Gastrocnemius medialis (tissue), 4 donors: ENCODE measurements at regions not wholly inside any gene's neighbourhood (a gene's known extent, or its start where the extent isn't known, plus 50 kb on each side); places are given as distances from the start of the nearest gene placed in this dataset.

Experiments used
- ATAC-seq, 2 donors: fragments of 150-250 bp; one replicate each; pipeline ENCODE4 v1.9.1; 2016
- DNase-seq, 2 donors: peaks; one replicate each; pipeline ENCODE4 v3.0.0-alpha.2; 2019
- H3K27ac ChIP-seq, 4 donors: fragments of 200-600 bp; sonication (generic); 1 replicate in 1 of 4; 2 replicates in 3 of 4; pipeline ENCODE4 v1.5.1; 2016 to 2018; ENCODE audit warnings: mild to moderate bottlenecking in 2 of 4, moderate library complexity in 1 of 4
- H3K27me3 ChIP-seq, 3 donors: fragments of 200-600 bp; sonication (generic) in 2 of 3; 1 replicate in 1 of 3; 2 replicates in 2 of 3; pipeline versions ENCODE4 v1.5.1 to v1.6.0; 2016 to 2019; ENCODE audit warnings: mild to moderate bottlenecking in 1 of 3, moderate library complexity in 1 of 3
- H3K36me3 ChIP-seq, 2 donors: fragments of 200-600 bp; sonication (generic) in 1 of 2; one replicate each; pipeline ENCODE4 v1.5.1; 2017 to 2018
- H3K4me1 ChIP-seq, 2 donors: fragments of 200-600 bp; sonication (generic) in 1 of 2; one replicate each; pipeline ENCODE4 v1.5.1; 2016 to 2017; ENCODE audit warnings: mild to moderate bottlenecking in 2 of 2
- H3K4me3 ChIP-seq, 4 donors: fragments of 200-600 bp; sonication (generic) in 3 of 4; 1 replicate in 1 of 4; 2 replicates in 3 of 4; pipeline ENCODE4 v1.5.1; 2016 to 2019; ENCODE audit warnings: mild to moderate bottlenecking in 2 of 4
- H3K9me3 ChIP-seq, 3 donors: fragments of 200-600 bp; sonication (generic) in 2 of 3; 1 replicate in 1 of 3; 2 replicates in 2 of 3; pipeline ENCODE4 v1.5.1; 2016 to 2019
- POLR2A ChIP-seq, 2 donors: fragments of 450-650 bp; IDR thresholded peaks; one replicate each; pipeline ENCODE4 v1.6.1; 2017; ENCODE audit warnings: antibody characterized with exemption in 2 of 2, mild to moderate bottlenecking in 2 of 2, moderate library complexity in 2 of 2
- in situ Hi-C, 4 donors: fragments of 200-750 bp; cut with MboI; loops; one replicate each; pipeline versions ENCODE4 v1.15.0 to v1.8.0; 2017; ENCODE audit warnings: low sequenced_read_pairs in 4 of 4
- intact Hi-C: fragments of 100-400 bp; cut with DNase I; formaldehyde crosslinking; loops from one replicate; pipeline ENCODE4 v1.15.1; 2023; ENCODE audit warnings: low total_unique reads
- TF ChIP-seq, protein P1 (sequence below), 5 experiments: fragments of 450-650 bp in 3 of 5; fragments of 200-600 bp in 2 of 5; sonication (generic) in 2 of 5; IDR thresholded peaks in 4 of 5; conservative IDR thresholded peaks in 1 of 5; 1 replicate in 4 of 5; 2 replicates in 1 of 5; pipeline ENCODE4 v1.5.1; 2016 to 2019; ENCODE audit warnings: antibody characterized with exemption in 5 of 5, mild to moderate bottlenecking in 3 of 5, moderate library complexity in 3 of 5

DNA sequence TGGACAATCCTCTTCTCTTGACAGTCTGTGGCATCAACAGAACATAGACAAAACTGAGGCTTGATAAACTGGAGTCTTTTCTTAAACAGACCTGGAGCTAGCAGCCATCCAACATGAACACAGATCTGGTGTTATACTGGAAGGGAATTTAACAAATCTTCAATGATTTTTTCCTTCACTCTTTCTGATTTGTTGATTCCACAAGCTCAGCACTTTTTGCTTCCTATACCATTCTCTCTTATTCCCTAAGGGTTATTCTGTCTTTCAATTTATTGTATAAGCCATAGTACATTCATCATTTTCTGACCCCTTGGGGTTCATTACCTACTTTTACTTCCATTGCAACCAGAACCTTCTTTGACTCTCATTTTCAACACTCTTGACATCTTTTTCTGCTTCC, 1255.6 kb downstream of the NLGN4Y start:
- no peak for ATAC-seq

DNA sequence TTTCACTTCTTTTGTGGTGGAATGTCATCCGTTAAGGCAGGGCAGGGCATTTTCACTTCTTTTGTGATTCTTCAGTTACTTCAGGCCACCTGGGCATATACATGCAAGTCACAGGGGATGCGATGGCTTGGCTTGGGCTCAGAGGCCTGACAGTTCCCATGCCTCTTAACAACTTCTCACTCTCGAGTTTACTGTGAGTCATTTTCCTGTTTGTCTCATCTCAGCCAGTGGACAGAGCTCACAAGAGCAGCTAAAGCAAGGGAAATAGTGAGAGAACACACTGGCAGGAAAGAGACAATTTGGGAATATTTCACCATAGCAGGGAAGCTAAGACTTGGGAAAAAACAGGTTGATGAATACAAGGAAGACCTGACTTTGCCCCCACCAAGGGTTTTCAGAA, 1275.7 kb downstream of the NLGN4Y start:
- in situ Hi-C loops: no loop called here
- no peak for TF ChIP-seq POLR2A (IDR thresholded peaks at IDR 0.05)
- TF ChIP-seq, protein P1, sequence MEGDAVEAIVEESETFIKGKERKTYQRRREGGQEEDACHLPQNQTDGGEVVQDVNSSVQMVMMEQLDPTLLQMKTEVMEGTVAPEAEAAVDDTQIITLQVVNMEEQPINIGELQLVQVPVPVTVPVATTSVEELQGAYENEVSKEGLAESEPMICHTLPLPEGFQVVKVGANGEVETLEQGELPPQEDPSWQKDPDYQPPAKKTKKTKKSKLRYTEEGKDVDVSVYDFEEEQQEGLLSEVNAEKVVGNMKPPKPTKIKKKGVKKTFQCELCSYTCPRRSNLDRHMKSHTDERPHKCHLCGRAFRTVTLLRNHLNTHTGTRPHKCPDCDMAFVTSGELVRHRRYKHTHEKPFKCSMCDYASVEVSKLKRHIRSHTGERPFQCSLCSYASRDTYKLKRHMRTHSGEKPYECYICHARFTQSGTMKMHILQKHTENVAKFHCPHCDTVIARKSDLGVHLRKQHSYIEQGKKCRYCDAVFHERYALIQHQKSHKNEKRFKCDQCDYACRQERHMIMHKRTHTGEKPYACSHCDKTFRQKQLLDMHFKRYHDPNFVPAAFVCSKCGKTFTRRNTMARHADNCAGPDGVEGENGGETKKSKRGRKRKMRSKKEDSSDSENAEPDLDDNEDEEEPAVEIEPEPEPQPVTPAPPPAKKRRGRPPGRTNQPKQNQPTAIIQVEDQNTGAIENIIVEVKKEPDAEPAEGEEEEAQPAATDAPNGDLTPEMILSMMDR (IDR thresholded peaks at IDR 0.05 in 4 of 5, conservative IDR thresholded peaks at IDR 0.05 in 1 of 5): no peak

More for the DNA sequence above, 1255.6 kb downstream of the NLGN4Y start:
- no peak overlapping the region for H3K27ac ChIP-seq
- H3K4me1 ChIP-seq: no peaks in the 10 kb centered on the region
- intact Hi-C loops: no loop called here
- in situ Hi-C loops: no loop called here
- TF ChIP-seq, protein P1 (IDR thresholded peaks at IDR 0.05 in 4 of 5, conservative IDR thresholded peaks at IDR 0.05 in 1 of 5): no peak
- TF ChIP-seq POLR2A (IDR thresholded peaks at IDR 0.05): no peak
- no peaks in the 10 kb centered on the region for H3K9me3 ChIP-seq
- DNase-seq: no peak
- H3K27me3 ChIP-seq: no peaks in the 10 kb centered on the region
- H3K4me3 ChIP-seq: no peak overlapping the region
- no peaks in the 10 kb centered on the region for H3K36me3 ChIP-seq

DNA sequence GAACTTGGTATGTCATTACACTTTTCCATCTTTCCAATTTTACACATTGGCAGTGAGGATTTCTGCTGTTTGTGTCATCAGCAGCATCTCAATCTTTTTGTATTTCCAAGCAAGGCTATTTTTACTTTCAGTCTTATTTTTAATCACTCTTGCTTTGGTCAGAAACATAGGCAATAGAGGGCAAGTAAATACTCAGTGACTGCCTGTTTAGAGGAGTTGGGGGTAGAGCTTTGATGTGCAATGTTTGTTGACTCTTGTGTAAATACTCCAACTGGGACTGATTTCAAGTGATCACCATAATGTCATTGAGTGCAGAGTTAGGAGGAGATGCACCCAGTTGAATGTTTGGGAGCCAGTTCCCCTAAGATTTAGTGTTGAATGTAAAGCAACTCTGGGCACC, 1281.7 kb downstream of the NLGN4Y start:
- Histone ChIP-seq H3K27me3 (no peaks in the 10 kb centered on the region), H3K36me3 (no peaks in the 10 kb centered on the region), H3K4me3 (no peak overlapping the region), H3K4me1 (no peaks in the 10 kb centered on the region), H3K27ac (no peak overlapping the region), H3K9me3 (no peaks in the 10 kb centered on the region)
- no peak for DNase-seq
- in situ Hi-C loops: no loop called here
- intact Hi-C loops: no loop called here
- TF ChIP-seq POLR2A (IDR thresholded peaks at IDR 0.05): no peak
- TF ChIP-seq, protein P1 (IDR thresholded peaks at IDR 0.05 in 4 of 5, conservative IDR thresholded peaks at IDR 0.05 in 1 of 5): no peak
- ATAC-seq: no peak

More for the DNA sequence above, 1275.7 kb downstream of the NLGN4Y start:
- ATAC-seq (no peak), DNase-seq (no peak)
- Histone ChIP-seq H3K4me1 (no peaks in the 10 kb centered on the region), H3K36me3 (no peaks in the 10 kb centered on the region), H3K27me3 (no peaks in the 10 kb centered on the region), H3K9me3 (no peaks in the 10 kb centered on the region), H3K27ac (no peak overlapping the region), H3K4me3 (no peak overlapping the region)
- intact Hi-C loops: no loop called here

DNA sequence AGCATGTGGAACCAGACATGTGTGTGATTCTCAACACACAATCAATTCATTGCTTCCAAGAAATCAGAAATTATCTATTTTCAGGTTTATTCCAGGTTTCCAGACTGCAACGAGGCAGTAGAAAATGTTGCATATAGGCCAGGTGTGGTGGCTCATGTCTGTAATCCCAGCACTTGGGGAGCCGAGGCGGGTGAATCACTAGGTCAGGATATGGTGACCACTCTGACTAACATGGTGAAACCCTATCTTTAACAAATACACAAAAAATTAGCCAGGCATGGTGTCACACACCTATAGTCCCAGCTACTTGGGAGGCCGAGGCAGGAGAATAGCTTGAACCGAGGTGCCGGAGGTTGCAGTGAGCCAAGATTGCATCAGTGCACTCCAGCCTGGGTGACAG, 1289.9 kb downstream of the NLGN4Y start:
- Histone ChIP-seq H3K4me1 (no peaks in the 10 kb centered on the region), H3K4me3 (no peak overlapping the region), H3K9me3 (no peaks in the 10 kb centered on the region), H3K36me3 (no peaks in the 10 kb centered on the region), H3K27me3 (no peaks in the 10 kb centered on the region), H3K27ac (no peak overlapping the region)
- intact Hi-C loops (no loop called here), in situ Hi-C loops (no loop called here)
- DNase-seq (no peak), ATAC-seq (no peak)
- no peak for TF ChIP-seq POLR2A (IDR thresholded peaks at IDR 0.05)
- TF ChIP-seq, protein P1 (IDR thresholded peaks at IDR 0.05 in 4 of 5, conservative IDR thresholded peaks at IDR 0.05 in 1 of 5): no peak
